Fibroblast of lung (primary cell): ENCODE measurements at regions not wholly inside any gene's neighbourhood (a gene's known extent, or its start where the extent isn't known, plus 50 kb on each side); places are given as distances from the start of the nearest gene placed in this dataset.

Source experiments
- DNase-seq, 2 donors: peaks; one replicate each; pipeline versions ENCODE4 v3.0.0 to v3.0.0-alpha.2; 2010; ENCODE audit warnings: low read depth in 2 of 2
- H2AFZ ChIP-seq: 2 replicates; pipeline ENCODE4 v1.5.1; 2012; ENCODE audit warnings: low read length, control low read depth, inconsistent platforms
- H3K27ac ChIP-seq: 2 replicates; pipeline ENCODE4 v1.5.1; 2011; ENCODE audit warnings: low read length, control low read depth; ENCODE audit not compliant: insufficient read depth
- H3K27me3 ChIP-seq: 2 replicates; pipeline ENCODE4 v1.5.1; 2011; ENCODE audit warnings: mild to moderate bottlenecking, low read length; ENCODE audit not compliant: control insufficient read depth, insufficient read depth
- H3K36me3 ChIP-seq: 2 replicates; pipeline ENCODE4 v1.5.1; 2011; ENCODE audit warnings: low read length; ENCODE audit not compliant: control insufficient read depth, insufficient read depth
- H3K4me1 ChIP-seq: 2 replicates; pipeline ENCODE4 v1.5.1; 2011; ENCODE audit warnings: low read length; ENCODE audit not compliant: control insufficient read depth, insufficient read depth; ENCODE audit errors: extremely low read depth
- H3K4me2 ChIP-seq: 2 replicates; pipeline ENCODE4 v1.5.1; 2011; ENCODE audit warnings: low read length, control low read depth; ENCODE audit not compliant: insufficient read depth; ENCODE audit errors: extremely low read depth
- H3K4me3 ChIP-seq, 4 experiments: fragments of 200-600 bp in 1 of 4; sonication (generic) in 1 of 4; replicated peaks in 1 of 4; 2 replicates each; pipeline ENCODE4 v1.5.1; 2011 to 2016; ENCODE audit warnings: low read length in 4 of 4, low read depth in 3 of 4, mild to moderate bottlenecking in 3 of 4, control low read depth in 2 of 4, inconsistent platforms in 1 of 4, mixed read lengths in 1 of 4; ENCODE audit not compliant: insufficient read depth in 1 of 4; ENCODE audit errors: control extremely low read depth in 1 of 4
- H3K79me2 ChIP-seq: 2 replicates; pipeline ENCODE4 v1.5.1; 2012; ENCODE audit warnings: mild to moderate bottlenecking, low read length, inconsistent platforms; ENCODE audit not compliant: control insufficient read depth, insufficient read depth
- H3K9ac ChIP-seq: 2 replicates; pipeline ENCODE4 v1.5.1; 2011; ENCODE audit warnings: mild to moderate bottlenecking, low read length, control low read depth; ENCODE audit not compliant: insufficient read depth
- H3K9me3 ChIP-seq: 2 replicates; pipeline ENCODE4 v1.5.1; 2012; ENCODE audit warnings: low read depth, low read length; ENCODE audit not compliant: control insufficient read depth, insufficient read depth
- H4K20me1 ChIP-seq: 2 replicates; pipeline ENCODE4 v1.5.1; 2011; ENCODE audit warnings: low read length; ENCODE audit not compliant: control insufficient read depth, insufficient read depth; ENCODE audit errors: extremely low read depth
- CTCF ChIP-seq, 2 donors: IDR thresholded peaks in 1 of 2; conservative IDR thresholded peaks in 1 of 2; 1 replicate in 1 of 2; 2 replicates in 1 of 2; pipeline ENCODE4 v1.5.1; 2011 to 2012; ENCODE audit warnings: low read length in 2 of 2, control low read depth in 1 of 2, inconsistent platforms in 1 of 2, low read depth in 1 of 2, mild to moderate bottlenecking in 1 of 2
- EZH2 ChIP-seq: IDR thresholded peaks from 2 replicates; pipeline ENCODE4 v1.5.1; 2012; ENCODE audit warnings: low read length, control low read depth, mild to moderate bottlenecking; ENCODE audit errors: missing control alignments

GRCh38 chr5:74296685-74297408 is 343.7 kb downstream of the ENC1 start:
- no peaks in the 10 kb centered on the region for H3K9me3 ChIP-seq
- no peak overlapping the region for H3K4me2 ChIP-seq
- H3K79me2 ChIP-seq, result no peaks in the 10 kb centered on the region
- no peaks in the 10 kb centered on the region for H3K36me3 ChIP-seq
- no peaks in the 10 kb centered on the region for H3K27me3 ChIP-seq
- no peaks in the 10 kb centered on the region for H4K20me1 ChIP-seq
- H3K9ac ChIP-seq, result no peak overlapping the region
- H3K4me3 ChIP-seq, result no peak overlapping the region
- H3K27ac ChIP-seq, result no peak overlapping the region
- no peak overlapping the region for H2AFZ ChIP-seq
- TF ChIP-seq EZH2, result no peak
- no peak for TF ChIP-seq CTCF (conservative IDR thresholded peaks at IDR 0.05 in 1 of 2, IDR thresholded peaks at IDR 0.05 in 1 of 2; ENCODE audit: low read depth in 1 of 2, low read length in 2 of 2)
- H3K4me1 ChIP-seq, result no peaks in the 10 kb centered on the region
- peak; percentile 56 to 64 for DNase-seq

- Histone ChIP-seq H3K9ac (no peak overlapping the region), H3K27ac (no peak overlapping the region), H3K4me2 (no peak overlapping the region), H3K4me1 (no peaks in the 10 kb centered on the region), H2AFZ (no peak overlapping the region), H3K9me3 (no peaks in the 10 kb centered on the region), H3K4me3 (no peak overlapping the region), H3K27me3 (no peaks in the 10 kb centered on the region), H4K20me1 (no peaks in the 10 kb centered on the region), H3K36me3 (no peaks in the 10 kb centered on the region), H3K79me2 (no peaks in the 10 kb centered on the region)
- no peak for TF ChIP-seq EZH2
- TF ChIP-seq CTCF (conservative IDR thresholded peaks at IDR 0.05 in 1 of 2, IDR thresholded peaks at IDR 0.05 in 1 of 2; ENCODE audit: low read depth in 1 of 2, low read length in 2 of 2), result no peak
- peak in 1 of 2 donors; percentile 8 for DNase-seq
Measured at GRCh38 chr5:74295676-74296075, 344.9 kb downstream of the ENC1 start.

- Histone ChIP-seq H4K20me1 (no peaks in the 10 kb centered on the region), H3K9me3 (no peaks in the 10 kb centered on the region), H3K27me3 (no peaks in the 10 kb centered on the region), H3K36me3 (no peaks in the 10 kb centered on the region), H3K4me2 (no peak overlapping the region), H3K9ac (no peak overlapping the region), H3K27ac (no peak overlapping the region), H3K4me3 (no peak overlapping the region), H3K4me1 (no peaks in the 10 kb centered on the region), H2AFZ (no peak overlapping the region), H3K79me2 (no peaks in the 10 kb centered on the region)
- TF ChIP-seq EZH2, result no peak
- TF ChIP-seq CTCF (conservative IDR thresholded peaks at IDR 0.05 in 1 of 2, IDR thresholded peaks at IDR 0.05 in 1 of 2; ENCODE audit: low read depth in 1 of 2, low read length in 2 of 2), result no peak
- DNase-seq, result no peak
Measured at GRCh38 chr5:74295141-74295540, 345.4 kb downstream of the ENC1 start.
